Esophagus muscularis mucosa (tissue), 4 donors: ENCODE measurements at regions not wholly inside any gene's neighbourhood (a gene's known extent, or its start where the extent isn't known, plus 50 kb on each side); places are given as distances from the start of the nearest gene placed in this dataset.

Experiments used
- EP300 ChIP-seq: sonication (generic); formaldehyde crosslinking; IDR thresholded peaks from one replicate; pipeline ENCODE4 v1.6.1; 2017; ENCODE audit warnings: antibody characterized with exemption
- POLR2A ChIP-seq: fragments of 450-650 bp; IDR thresholded peaks from one replicate; pipeline ENCODE4 v1.6.1; 2017; ENCODE audit warnings: antibody characterized with exemption, moderate library complexity, mild to moderate bottlenecking, low read depth
- POLR2AphosphoS5 ChIP-seq, 2 donors: sonication (generic); formaldehyde crosslinking; IDR thresholded peaks; one replicate each; pipeline ENCODE4 v1.6.1; 2017; ENCODE audit warnings: antibody characterized with exemption in 2 of 2
- TF ChIP-seq, protein P1 (sequence below), 3 experiments: fragments of 200-600 bp in 2 of 3; fragments of 450-650 bp in 1 of 3; sonication (generic) in 2 of 3; IDR thresholded peaks; one replicate each; pipeline ENCODE4 v1.5.1; 2017 to 2019; ENCODE audit warnings: antibody characterized with exemption in 3 of 3, mild to moderate bottlenecking in 2 of 3, moderate library complexity in 1 of 3

DNA sequence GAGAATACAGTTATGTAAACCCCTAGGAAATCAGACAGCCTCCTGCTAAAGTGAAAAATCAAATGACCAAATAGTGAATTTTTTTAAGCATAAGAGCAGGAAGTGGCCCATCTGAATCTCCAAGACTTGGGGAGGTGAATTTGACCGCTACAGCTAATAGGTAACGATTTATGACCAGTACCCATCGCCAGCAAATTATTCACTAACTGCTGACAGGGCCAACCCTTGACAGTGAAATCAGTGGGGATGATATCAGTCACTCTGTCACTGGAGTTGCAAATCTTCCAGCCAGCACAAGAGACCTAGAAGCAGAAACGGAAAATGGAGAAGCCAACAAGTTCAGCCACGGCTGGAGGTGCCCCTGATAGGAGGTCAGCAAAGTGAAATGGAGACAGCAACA lies 164.3 kb upstream of the PIK3C3 start:
- TF ChIP-seq, protein P1, sequence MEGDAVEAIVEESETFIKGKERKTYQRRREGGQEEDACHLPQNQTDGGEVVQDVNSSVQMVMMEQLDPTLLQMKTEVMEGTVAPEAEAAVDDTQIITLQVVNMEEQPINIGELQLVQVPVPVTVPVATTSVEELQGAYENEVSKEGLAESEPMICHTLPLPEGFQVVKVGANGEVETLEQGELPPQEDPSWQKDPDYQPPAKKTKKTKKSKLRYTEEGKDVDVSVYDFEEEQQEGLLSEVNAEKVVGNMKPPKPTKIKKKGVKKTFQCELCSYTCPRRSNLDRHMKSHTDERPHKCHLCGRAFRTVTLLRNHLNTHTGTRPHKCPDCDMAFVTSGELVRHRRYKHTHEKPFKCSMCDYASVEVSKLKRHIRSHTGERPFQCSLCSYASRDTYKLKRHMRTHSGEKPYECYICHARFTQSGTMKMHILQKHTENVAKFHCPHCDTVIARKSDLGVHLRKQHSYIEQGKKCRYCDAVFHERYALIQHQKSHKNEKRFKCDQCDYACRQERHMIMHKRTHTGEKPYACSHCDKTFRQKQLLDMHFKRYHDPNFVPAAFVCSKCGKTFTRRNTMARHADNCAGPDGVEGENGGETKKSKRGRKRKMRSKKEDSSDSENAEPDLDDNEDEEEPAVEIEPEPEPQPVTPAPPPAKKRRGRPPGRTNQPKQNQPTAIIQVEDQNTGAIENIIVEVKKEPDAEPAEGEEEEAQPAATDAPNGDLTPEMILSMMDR (IDR thresholded peaks at IDR 0.05), result no peak
- TF ChIP-seq POLR2A (no peak), POLR2AphosphoS5 (IDR thresholded peaks at IDR 0.05) (no peak), EP300 (no peak)
